ENCODE measurements at regions not wholly inside any gene's neighbourhood (a gene's known extent, or its start where the extent isn't known, plus 50 kb on each side); places are given as distances from the start of the nearest gene placed in this dataset.

DNA sequence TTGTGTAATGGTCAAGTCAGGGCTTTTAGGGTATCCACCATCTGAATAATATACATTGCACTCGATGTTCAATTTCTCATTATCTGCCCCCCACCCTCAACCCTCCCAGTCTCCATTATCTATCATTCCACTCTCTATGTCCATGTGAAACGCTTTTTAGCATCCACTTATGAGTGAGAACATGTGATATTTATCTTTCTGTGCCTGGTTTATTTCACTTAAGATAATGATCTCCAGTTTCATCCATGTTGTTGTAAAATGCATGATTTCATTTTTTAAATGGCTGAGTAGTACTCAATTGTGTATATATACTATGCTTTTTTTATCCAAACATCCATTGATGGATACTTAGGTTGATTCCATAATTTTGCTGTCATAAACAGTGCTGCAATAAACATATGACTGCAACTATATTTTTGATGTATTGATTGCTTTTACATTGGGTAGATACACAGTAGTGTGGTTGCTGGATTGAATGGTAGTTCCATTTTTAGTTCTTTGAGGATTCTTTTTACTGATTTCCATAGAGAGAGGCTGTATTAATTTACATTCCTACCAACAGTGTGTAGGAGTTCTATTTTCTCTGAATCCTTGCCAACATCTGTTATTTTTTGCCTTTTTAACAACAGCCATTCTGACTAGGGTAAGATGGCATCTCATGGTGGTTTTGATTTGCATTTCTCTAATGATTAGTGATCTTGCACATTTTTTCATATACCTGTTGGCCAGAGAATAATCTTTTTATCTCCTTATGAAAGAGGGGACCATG, 332.9 kb upstream of the TGFBR2 start:
- H3K27me3 ChIP-seq, result no peaks in the 10 kb centered on the region
- TF ChIP-seq POLR2A (IDR thresholded peaks at IDR 0.05) (no peak), EP300 (IDR thresholded peaks at IDR 0.05) (no peak)
- TF ChIP-seq, protein P1, sequence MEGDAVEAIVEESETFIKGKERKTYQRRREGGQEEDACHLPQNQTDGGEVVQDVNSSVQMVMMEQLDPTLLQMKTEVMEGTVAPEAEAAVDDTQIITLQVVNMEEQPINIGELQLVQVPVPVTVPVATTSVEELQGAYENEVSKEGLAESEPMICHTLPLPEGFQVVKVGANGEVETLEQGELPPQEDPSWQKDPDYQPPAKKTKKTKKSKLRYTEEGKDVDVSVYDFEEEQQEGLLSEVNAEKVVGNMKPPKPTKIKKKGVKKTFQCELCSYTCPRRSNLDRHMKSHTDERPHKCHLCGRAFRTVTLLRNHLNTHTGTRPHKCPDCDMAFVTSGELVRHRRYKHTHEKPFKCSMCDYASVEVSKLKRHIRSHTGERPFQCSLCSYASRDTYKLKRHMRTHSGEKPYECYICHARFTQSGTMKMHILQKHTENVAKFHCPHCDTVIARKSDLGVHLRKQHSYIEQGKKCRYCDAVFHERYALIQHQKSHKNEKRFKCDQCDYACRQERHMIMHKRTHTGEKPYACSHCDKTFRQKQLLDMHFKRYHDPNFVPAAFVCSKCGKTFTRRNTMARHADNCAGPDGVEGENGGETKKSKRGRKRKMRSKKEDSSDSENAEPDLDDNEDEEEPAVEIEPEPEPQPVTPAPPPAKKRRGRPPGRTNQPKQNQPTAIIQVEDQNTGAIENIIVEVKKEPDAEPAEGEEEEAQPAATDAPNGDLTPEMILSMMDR (IDR thresholded peaks at IDR 0.05), result no peak
- H3K36me3 ChIP-seq, result no peaks in the 10 kb centered on the region
- intact Hi-C loops (cut with DNase I), result no loop called here
- no peak overlapping the region for H3K4me3 ChIP-seq
- no peaks in the 10 kb centered on the region for H3K4me1 ChIP-seq (ENCODE audit: insufficient read depth)
- DNase-seq, result no peak
- H3K27ac ChIP-seq, result no peak overlapping the region
- H3K9me3 ChIP-seq, result no peaks in the 10 kb centered on the region
- 64 to 82% (median 70%) methylated on average over 2 of the region's 2 CpGs for WGBS, 3 donors

DNA sequence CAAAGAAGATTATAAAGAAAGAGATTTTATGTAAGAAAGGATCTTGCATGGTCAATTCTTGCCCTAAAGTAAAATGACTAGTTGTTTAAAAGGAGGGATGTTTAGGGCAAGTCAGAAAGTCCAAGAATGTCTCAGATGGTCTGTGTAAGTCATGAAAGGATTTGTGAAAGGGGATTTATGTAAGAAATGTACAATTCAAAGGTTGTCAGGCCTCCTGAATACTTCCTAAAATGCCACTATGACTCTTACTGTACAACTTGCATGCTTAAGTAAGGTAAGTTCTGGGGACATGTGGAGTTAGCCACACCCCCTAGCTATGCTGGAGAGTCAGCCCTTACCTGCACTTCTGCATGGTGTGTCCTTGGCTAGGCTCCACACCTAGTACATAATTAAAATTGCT, 328.9 kb upstream of the TGFBR2 start:
- intact Hi-C loops (cut with DNase I), result no loop called here
- TF ChIP-seq, protein P1 (IDR thresholded peaks at IDR 0.05), result no peak
- no peak for TF ChIP-seq EP300 (IDR thresholded peaks at IDR 0.05)
- TF ChIP-seq POLR2A (IDR thresholded peaks at IDR 0.05), result no peak

DNA sequence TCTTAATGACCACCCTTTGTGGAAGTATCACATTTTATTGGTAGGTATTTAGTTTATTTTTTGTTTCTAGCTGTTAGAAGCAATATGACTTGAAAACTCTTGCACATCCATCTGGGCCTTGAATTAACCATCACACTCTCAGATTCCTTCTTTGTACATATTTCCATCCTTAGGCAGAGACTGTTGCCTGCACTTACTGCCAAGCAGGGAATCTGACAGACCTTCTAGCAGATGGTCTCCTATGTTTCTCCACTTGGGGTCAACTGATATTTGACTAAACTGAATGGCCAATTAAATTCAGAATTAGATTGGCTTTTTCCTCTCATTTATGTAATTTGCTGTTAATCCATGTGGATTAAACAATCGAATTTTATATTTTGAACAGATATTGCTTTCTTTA, 324.9 kb upstream of the TGFBR2 start:
- no peaks in the 10 kb centered on the region for H3K36me3 ChIP-seq
- H3K9me3 ChIP-seq, result no peaks in the 10 kb centered on the region
- 90 to 95% (median 94%) methylated on average over 1 of the region's 1 CpG for WGBS, 3 donors
- no peak for DNase-seq
- intact Hi-C loops (cut with DNase I), result no loop called here
- H3K4me3 ChIP-seq, result no peak overlapping the region
- H3K27me3 ChIP-seq, result no peaks in the 10 kb centered on the region
- no peak overlapping the region for H3K27ac ChIP-seq
- TF ChIP-seq POLR2A (IDR thresholded peaks at IDR 0.05) (no peak), EP300 (IDR thresholded peaks at IDR 0.05) (no peak)
- TF ChIP-seq, protein P1 (IDR thresholded peaks at IDR 0.05), result no peak
- H3K4me1 ChIP-seq (ENCODE audit: insufficient read depth), result peaks cover 5% of the 10 kb centered on the region

More for the DNA sequence above, 328.9 kb upstream of the TGFBR2 start:
- Histone ChIP-seq H3K9me3 (no peaks in the 10 kb centered on the region), H3K36me3 (no peaks in the 10 kb centered on the region), H3K27ac (no peak overlapping the region), H3K4me1 (ENCODE audit: insufficient read depth) (no peaks in the 10 kb centered on the region), H3K27me3 (no peaks in the 10 kb centered on the region), H3K4me3 (no peak overlapping the region)
- DNase-seq, result no peak

DNA sequence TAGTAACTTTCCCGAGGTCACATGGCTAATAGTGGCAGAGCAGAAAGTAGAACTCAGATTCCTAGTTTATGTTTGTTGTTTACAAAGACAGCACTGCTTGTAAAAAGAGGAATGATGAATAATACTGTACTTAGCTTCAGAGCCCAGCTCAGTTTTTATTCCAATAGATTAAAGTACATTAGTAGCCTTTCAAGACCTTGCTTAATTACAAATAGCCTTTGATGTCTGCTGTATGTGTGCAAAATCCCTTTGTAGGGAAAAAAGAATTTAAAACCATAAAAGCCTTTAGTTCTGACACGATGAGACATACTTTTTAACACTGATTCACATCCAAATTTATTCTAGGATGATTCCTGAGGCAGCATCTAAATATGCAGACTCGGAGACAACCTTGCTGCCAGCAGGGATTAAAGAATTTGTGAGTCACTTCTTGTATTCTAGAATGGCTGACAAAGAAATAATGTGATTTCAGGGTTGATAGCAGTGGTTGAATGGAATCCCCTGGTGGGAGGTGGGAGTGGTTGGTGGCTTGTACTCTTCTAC, 324.2 kb upstream of the TGFBR2 start:
- DNase-seq, result no peak
- H3K27me3 ChIP-seq, result no peaks in the 10 kb centered on the region
- TF ChIP-seq, protein P1 (IDR thresholded peaks at IDR 0.05), result no peak
- no peak for TF ChIP-seq POLR2A (IDR thresholded peaks at IDR 0.05)
- TF ChIP-seq EP300 (IDR thresholded peaks at IDR 0.05), result no peak
- H3K4me1 ChIP-seq (ENCODE audit: insufficient read depth), result peaks cover 5% of the 10 kb centered on the region
- WGBS, 3 donors, result 28 to 44% (median 35%) methylated on average over 3 of the region's 3 CpGs
- H3K9me3 ChIP-seq, result no peaks in the 10 kb centered on the region
- H3K27ac ChIP-seq, result no peak overlapping the region
- intact Hi-C loops (cut with DNase I), result no loop called here
- H3K4me3 ChIP-seq, result no peak overlapping the region
- no peaks in the 10 kb centered on the region for H3K36me3 ChIP-seq
